HepG2 (cell line): ENCODE measurements at regions not wholly inside any gene's neighbourhood (a gene's known extent, or its start where the extent isn't known, plus 50 kb on each side); places are given as distances from the start of the nearest gene placed in this dataset.

ENCODE experiments used
- CCAR2 ChIP-seq: fragments of 200-400 bp; formaldehyde crosslinking; optimal IDR thresholded peaks from 2 replicates; pipeline ENCODE3; 2018; ENCODE audit warnings: low read depth, mild to moderate bottlenecking, low read length, moderate library complexity
- FOXP1 ChIP-seq, 2 experiments: fragments of 450-650 bp in 1 of 2; IDR thresholded peaks; 2 replicates each; pipeline ENCODE4 v1.6.1; 2017 to 2018; ENCODE audit warnings: antibody characterized with exemption in 1 of 2
- GLI4 ChIP-seq: sonication (generic); formaldehyde crosslinking; IDR thresholded peaks from 2 replicates; pipeline ENCODE4 v1.5.1; 2020; ENCODE audit warnings: missing genetic modification reagents, mild to moderate bottlenecking, moderate library complexity, borderline replicate concordance
- MED8 ChIP-seq: sonication (generic); formaldehyde crosslinking; IDR thresholded peaks from 2 replicates; pipeline ENCODE4 v1.8.1; 2023; ENCODE audit warnings: mild to moderate bottlenecking, missing genetic modification reagents; ENCODE audit not compliant: insufficient replicate concordance
- MEIS1 ChIP-seq: sonication (generic); formaldehyde crosslinking; IDR thresholded peaks from 2 replicates; pipeline ENCODE4 v1.9.0; 2021; ENCODE audit warnings: mild to moderate bottlenecking, missing genetic modification reagents, moderate library complexity, borderline replicate concordance
- MXD1 ChIP-seq: sonication (generic); formaldehyde crosslinking; IDR thresholded peaks from 2 replicates; pipeline ENCODE4 v1.4.0; 2020; ENCODE audit warnings: mild to moderate bottlenecking, missing genetic modification reagents
- RFX1 ChIP-seq: fragments of 450-650 bp; IDR thresholded peaks from 2 replicates; pipeline ENCODE4 v1.6.1; 2017
- RORA ChIP-seq: sonication (generic); formaldehyde crosslinking; IDR thresholded peaks from 2 replicates; pipeline ENCODE4 v1.5.0; 2020; ENCODE audit warnings: mild to moderate bottlenecking, missing genetic modification reagents, moderate library complexity
- SKI ChIP-seq: fragments of 450-650 bp; IDR thresholded peaks from one replicate; pipeline ENCODE4 v1.6.1; 2018; ENCODE audit warnings: mild to moderate bottlenecking; ENCODE audit not compliant: partially characterized antibody
- SMAD9 ChIP-seq: sonication (generic); formaldehyde crosslinking; IDR thresholded peaks from 2 replicates; pipeline ENCODE4 v1.5.1; 2020; ENCODE audit warnings: mild to moderate bottlenecking, missing genetic modification reagents
- SMC3 ChIP-seq: IDR thresholded peaks from 2 replicates; pipeline ENCODE4 v1.6.1; 2011; ENCODE audit warnings: low read length, improper control_type of control experiment
- SP140L ChIP-seq: sonication (generic); formaldehyde crosslinking; IDR thresholded peaks from 2 replicates; pipeline ENCODE4 v1.4.0; 2020; ENCODE audit warnings: missing genetic modification reagents, borderline replicate concordance
- STAG1 ChIP-seq: sonication (generic); formaldehyde crosslinking; IDR thresholded peaks from 2 replicates; pipeline ENCODE4 v1.4.0; 2020; ENCODE audit warnings: missing genetic modification reagents
- TARDBP ChIP-seq: sonication (generic); formaldehyde crosslinking; IDR thresholded peaks from 2 replicates; pipeline ENCODE4 v1.8.0; 2022; ENCODE audit warnings: mild to moderate bottlenecking, missing genetic modification reagents
- TBX2 ChIP-seq: sonication (generic); formaldehyde crosslinking; IDR thresholded peaks from 2 replicates; pipeline ENCODE4 v1.5.0; 2020; ENCODE audit warnings: missing genetic modification reagents, mild to moderate bottlenecking, borderline replicate concordance
- ZBTB14 ChIP-seq: sonication (generic); formaldehyde crosslinking; IDR thresholded peaks from 2 replicates; pipeline ENCODE4 v1.4.0; 2020; ENCODE audit warnings: missing genetic modification reagents
- ZFP91 ChIP-seq: sonication (generic); formaldehyde crosslinking; IDR thresholded peaks from 2 replicates; pipeline ENCODE4 v1.9.0; 2022; ENCODE audit warnings: missing genetic modification reagents, mild to moderate bottlenecking, borderline replicate concordance
- ZMYM4 ChIP-seq: sonication (generic); formaldehyde crosslinking; IDR thresholded peaks from 2 replicates; pipeline ENCODE4 v1.8.1; 2023; ENCODE audit warnings: mild to moderate bottlenecking, missing genetic modification reagents
- ZNF224 ChIP-seq: sonication (generic); formaldehyde crosslinking; IDR thresholded peaks from 2 replicates; pipeline ENCODE4 v1.5.0; 2020; ENCODE audit warnings: mild to moderate bottlenecking, missing genetic modification reagents
- ZNF34 ChIP-seq: sonication (generic); formaldehyde crosslinking; IDR thresholded peaks from 2 replicates; pipeline ENCODE4 v1.4.0; 2020; ENCODE audit warnings: mild to moderate bottlenecking, missing genetic modification reagents, borderline replicate concordance
- ZNF343 ChIP-seq: sonication (generic); formaldehyde crosslinking; IDR thresholded peaks from 2 replicates; pipeline ENCODE4 v1.4.0; 2020; ENCODE audit warnings: mild to moderate bottlenecking, missing genetic modification reagents
- ZNF367 ChIP-seq: sonication (generic); formaldehyde crosslinking; IDR thresholded peaks from 2 replicates; pipeline ENCODE4 v1.4.0; 2020; ENCODE audit warnings: missing genetic modification reagents, borderline replicate concordance
- ZNF547 ChIP-seq: sonication (generic); formaldehyde crosslinking; IDR thresholded peaks from 2 replicates; pipeline ENCODE4 v1.5.1; 2020; ENCODE audit warnings: mild to moderate bottlenecking, missing genetic modification reagents
- ZNF576 ChIP-seq: sonication (generic); formaldehyde crosslinking; IDR thresholded peaks from 2 replicates; pipeline ENCODE4 v1.4.0; 2020; ENCODE audit warnings: mild to moderate bottlenecking, missing genetic modification reagents
- ZNF674 ChIP-seq: sonication (generic); formaldehyde crosslinking; IDR thresholded peaks from 2 replicates; pipeline ENCODE4 v1.5.0; 2020; ENCODE audit warnings: low read depth, mild to moderate bottlenecking, missing genetic modification reagents
- ZNF776 ChIP-seq: sonication (generic); formaldehyde crosslinking; IDR thresholded peaks from 2 replicates; pipeline ENCODE4 v1.4.0; 2020; ENCODE audit warnings: mild to moderate bottlenecking, missing genetic modification reagents
- ZNF780A ChIP-seq: sonication (generic); formaldehyde crosslinking; IDR thresholded peaks from 2 replicates; pipeline ENCODE4 v1.8.0; 2022; ENCODE audit warnings: mild to moderate bottlenecking, missing genetic modification reagents, moderate library complexity

- no peak for TF ChIP-seq ZNF34 (CRISPR knock-in tag)
- TF ChIP-seq ZNF576 = no peak
- TF ChIP-seq SKI = peak; percentile 85
- TF ChIP-seq SP140L = peak; percentile 65; the same call in 1 of the 2 replicates
- peak; percentile 64; the same call in 1 of the 2 replicates for TF ChIP-seq ZBTB14 (CRISPR knock-in tag)
- TF ChIP-seq ZNF780A (CRISPR knock-in tag) = peak; percentile 73; the same call in 1 of the 2 replicates
- peak; percentile 91 for TF ChIP-seq TARDBP (CRISPR knock-in tag)
- TF ChIP-seq MED8 (CRISPR knock-in tag) = peak; percentile 84
- no peak for TF ChIP-seq CCAR2
- TF ChIP-seq ZNF776 (CRISPR knock-in tag) = peak; percentile 75
- peak; percentile 70 for TF ChIP-seq ZFP91 (CRISPR knock-in tag)
- no peak for TF ChIP-seq FOXP1 (IDR thresholded peaks at IDR 0.05)
- TF ChIP-seq FOXP1 (CRISPR knock-in tag; IDR thresholded peaks at IDR 0.05) = no peak
- TF ChIP-seq RFX1 = no peak
- TF ChIP-seq TBX2 (CRISPR knock-in tag) = peak; percentile 89
- TF ChIP-seq SMAD9 = peak; percentile 79; the same call in 1 of the 2 replicates
- no peak for TF ChIP-seq ZNF343 (CRISPR knock-in tag)
- peak; percentile 78; the same call in 1 of the 2 replicates for TF ChIP-seq MEIS1
- TF ChIP-seq MXD1 (CRISPR knock-in tag) = peak; percentile 95
- no peak for TF ChIP-seq GLI4
- peak; percentile 16; the same call in 1 of the 2 replicates for TF ChIP-seq SMC3
- TF ChIP-seq RORA (CRISPR knock-in tag) = no peak
- no peak for TF ChIP-seq ZNF367
- peak; percentile 37 for TF ChIP-seq STAG1 (CRISPR knock-in tag)
- TF ChIP-seq ZNF224 = peak; percentile 93; the same call in 1 of the 2 replicates
- peak; percentile 79; the same call in 1 of the 2 replicates for TF ChIP-seq ZNF547 (CRISPR knock-in tag)
- TF ChIP-seq ZNF674 (CRISPR knock-in tag) = peak; percentile 76; the same call in 1 of the 2 replicates
- peak; percentile 73 for TF ChIP-seq ZMYM4
These were observed 62.1 kb downstream of the C9orf50 start (continued) for GRCh38 chr9:129558551-129559505.
